ENCODE measurements at regions not wholly inside any gene's neighbourhood (a gene's known extent, or its start where the extent isn't known, plus 50 kb on each side); places are given as distances from the start of the nearest gene placed in this dataset.

DNA sequence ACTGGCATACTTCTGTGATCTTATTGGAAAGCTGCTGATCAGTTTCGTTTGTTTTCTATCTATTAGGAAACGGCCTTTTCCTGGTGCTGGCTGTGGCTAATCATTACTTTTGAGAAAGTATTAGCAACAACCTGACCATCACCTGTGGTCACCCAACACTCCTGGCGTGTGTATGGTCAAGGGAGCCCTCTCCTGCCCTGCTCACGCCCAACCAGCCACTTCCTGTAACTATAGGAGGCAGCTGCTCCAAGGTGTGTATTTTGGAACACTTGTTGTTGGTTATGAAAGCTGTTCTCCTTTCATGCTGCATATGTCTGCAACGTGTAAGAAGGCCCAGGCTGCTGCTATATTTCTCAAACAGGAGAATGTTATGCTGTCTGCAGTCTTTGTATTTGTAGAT, 1582.8 kb downstream of the AACS start:
- no peak for DNase-seq

DNA sequence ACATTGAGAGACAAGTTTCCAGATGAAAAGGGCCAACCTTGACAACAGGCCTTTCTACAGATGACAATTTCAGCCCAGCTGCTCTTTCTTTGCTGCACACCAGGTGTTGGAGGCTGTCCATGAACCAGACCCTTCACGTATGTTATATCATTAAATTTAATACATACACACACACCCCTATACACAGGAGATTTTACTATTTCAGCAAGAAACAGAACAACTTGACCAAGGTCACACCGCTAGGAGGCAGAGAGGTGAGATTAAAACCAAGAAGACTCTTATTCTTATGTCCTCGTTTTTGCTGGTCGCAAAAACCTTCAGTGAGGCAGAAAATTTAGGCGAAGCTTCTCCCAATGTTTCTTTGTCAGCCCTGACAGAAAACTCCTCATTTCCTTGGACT, 1585.9 kb downstream of the AACS start:
- no peak for DNase-seq

DNA sequence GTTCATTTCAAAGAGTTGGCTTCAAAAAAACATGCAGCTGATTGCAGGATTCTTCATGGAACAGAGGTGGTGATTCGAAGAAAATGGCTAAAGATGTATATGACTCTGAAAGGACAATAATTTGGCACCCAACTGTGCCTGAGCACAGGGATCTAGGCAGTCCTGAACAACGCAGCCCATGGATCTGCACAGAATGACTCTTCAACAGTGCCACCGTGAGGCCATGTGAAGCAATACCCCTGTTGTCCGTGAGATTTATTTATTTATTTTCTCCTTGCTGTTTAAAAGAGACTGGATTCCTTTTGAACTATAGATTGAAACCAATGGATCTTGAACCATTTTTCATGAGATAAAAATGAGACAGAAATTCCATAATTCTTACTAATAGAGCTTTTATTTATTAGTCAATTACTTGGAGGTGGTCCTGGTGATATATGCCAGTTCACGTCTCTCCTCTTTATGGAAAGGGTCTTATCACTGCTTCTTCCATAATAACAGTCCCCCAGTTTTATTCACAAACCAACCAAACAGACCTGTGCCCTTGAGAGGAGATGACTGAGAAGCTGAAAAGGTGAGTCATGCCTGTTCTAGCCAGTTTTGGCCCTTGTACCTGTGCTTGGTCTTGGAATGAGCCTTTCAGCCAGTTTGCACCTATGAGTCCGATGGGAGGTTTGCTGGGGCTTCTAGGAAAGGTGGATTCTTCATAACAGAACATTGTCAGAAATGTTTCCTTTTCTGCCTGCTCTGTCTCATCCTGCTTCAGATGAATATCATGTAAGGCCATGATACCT, 1598.3 kb downstream of the AACS start:
- DNase-seq: no peak

DNA sequence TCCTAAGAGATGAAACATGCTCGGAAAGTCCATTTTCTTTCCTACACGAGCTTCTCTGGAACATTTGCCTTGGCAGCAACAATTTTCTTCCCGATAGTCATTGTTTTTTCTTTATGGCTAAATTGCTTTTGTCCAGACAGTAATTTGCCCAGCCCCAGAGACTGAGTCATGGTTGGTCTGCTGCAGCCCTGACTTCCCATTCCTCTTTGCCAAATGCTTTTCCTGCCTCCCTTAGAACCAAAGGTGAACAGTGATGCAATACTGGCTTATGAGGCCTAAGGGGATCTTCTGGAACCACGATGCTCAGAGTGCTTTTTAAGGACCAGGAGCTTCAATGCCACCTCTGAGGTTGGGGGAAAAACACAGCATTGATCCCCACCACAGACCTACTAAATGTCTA, 1599.6 kb upstream of the TMEM132C start:
- no peak for DNase-seq

DNA sequence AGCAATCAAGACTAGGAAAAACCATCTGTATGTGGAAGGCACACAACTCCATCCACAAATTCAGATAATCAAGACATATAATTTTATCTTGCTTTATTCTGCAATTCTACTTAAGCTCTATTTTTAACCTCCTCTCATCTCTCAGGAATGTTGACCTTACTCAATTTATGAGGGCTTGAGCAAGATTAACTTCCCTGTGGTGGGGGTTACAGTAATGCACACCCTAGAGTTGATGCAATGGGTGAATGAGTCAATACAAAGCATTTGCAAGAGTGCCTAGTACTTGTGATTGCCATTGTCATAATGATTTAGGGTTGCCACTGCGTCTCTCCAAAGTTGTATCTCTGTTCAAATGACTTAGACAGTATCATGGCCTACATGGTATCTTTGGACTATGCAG, 1598.4 kb upstream of the TMEM132C start:
- no peak for DNase-seq

DNA sequence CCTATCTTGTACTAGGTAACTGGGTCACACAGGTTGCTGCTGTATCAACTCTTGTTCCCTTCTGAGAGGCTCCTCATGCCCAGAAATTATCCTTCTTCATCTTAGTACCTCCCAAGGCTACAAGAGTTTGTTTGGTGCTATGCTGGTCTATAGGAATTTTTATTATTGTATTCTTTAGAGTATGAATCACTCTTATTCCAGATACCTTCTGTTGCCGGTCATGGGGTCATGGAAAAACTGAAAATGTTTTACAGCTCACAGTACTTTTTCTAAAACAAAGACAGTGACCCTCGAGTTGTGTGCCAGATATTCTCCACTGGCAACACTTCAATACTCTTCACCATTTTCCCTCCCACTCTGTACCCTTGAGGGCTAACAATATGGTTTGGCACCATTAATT, 1598.0 kb upstream of the TMEM132C start:
- no peak for DNase-seq

DNA sequence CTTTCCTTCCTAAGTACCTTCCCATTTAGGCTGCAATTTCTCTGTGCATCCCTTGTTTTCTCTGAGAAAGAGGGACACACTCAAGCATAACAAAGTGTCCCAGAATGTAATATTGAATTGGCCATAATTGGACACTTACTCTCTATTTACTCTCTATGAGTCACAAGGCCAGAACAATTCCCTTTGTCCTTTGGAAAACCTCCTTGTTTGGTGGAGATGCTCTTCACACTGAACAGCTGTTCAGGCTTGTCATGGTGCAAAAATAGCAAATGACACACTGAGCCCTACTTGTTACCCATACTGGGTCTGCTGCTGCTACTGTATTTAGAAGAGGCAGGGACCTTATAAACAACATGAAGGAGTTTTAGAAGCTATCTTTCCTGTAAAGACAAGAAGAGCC, 1590.5 kb upstream of the TMEM132C start:
- DNase-seq: no peak

DNA sequence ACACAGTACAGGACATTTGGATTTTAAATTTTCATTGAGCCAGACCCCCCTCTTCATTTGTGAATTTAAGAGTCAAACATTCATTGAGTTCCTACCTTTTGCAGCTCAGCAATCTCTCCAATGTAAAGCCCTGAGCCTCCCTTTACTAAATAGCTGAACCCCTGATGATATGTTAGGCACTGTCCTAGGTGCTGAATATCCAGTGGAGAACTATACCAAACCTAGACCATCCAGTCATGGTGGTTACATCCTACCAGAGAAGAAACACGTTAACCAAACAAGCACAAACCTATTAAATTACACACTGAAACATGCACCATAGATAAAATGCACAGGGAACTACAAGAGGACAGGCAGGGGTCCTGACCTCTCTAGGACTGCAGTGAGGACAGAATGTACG, 1585.3 kb upstream of the TMEM132C start:
- no peak for DNase-seq

DNA sequence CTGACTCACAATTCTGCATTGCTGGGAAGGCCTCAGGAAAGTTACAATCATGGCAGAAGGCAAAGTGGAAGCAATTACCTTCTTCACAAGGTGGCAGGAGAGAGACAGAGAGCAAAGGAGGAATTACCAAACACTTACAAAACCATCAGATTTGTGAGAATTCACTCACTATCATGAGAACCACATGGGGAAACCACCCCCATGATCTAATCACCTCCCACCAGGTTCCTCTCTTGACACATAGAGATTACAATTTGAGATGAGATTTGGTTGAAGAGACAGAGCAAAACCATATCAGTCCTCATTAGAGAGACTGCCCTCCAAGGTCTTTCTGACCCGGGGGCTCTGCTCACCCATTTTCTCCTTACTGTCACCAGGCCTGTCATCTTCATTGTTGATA, 1582.3 kb upstream of the TMEM132C start:
- DNase-seq: no peak

DNA sequence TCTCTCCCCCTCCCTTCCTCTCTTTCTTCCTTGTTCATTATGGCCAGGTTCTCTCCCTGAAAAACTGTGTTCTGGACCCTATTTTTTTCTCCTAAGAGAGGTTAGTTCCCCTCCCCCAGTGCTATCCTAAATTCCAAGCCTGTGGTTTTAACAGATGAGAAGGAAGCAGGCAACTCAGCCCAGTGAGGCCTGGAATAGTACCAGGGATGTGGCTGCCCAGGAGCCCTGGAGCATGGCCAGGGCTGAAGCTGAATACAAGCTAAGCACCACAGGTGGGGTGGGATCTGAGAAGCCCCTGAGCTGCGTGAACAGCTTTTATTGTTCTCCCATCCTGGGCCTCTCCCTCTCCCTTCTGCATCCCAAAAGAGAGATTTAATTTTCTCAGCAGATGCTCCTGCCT, 1581.3 kb upstream of the TMEM132C start:
- no peak for DNase-seq

DNA sequence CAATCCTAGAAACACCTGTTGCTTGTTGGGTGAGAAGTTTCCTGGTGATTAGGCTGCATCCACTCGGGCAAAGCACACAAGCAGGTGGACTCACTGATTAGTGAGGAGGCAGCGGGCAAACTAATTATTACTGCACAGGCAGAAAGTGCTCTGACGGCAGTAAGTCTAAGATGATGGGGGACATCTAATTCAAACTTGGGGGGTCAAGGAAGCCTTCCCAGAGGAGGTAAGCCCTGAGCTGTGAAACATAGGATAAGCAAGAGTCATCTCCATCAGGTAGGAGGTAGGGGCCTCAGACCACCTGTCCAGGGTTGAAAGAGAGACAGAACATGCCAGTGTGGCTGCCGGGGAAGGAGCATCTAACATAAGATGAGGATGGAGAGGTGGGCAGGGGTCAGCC, 1578.4 kb upstream of the TMEM132C start:
- DNase-seq: no peak

DNA sequence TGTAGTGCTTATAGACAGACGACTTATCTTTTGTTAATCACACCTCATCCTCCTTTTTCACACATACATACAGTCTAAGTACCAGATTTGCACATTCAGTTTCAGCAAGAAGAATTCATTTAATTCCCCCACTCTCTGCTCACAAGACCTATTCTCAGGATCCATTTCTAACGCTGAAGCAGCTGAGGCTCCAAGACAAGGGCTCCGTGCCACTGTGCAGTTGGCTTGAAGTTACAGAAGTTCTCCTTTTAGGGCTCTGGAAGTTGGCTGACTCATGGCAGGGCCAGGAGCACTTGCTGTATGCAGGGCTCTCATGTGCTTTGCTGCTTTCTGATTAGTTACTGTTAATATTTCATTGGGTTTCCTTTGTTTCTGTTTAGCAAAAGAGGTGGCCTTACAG, 1566.9 kb upstream of the TMEM132C start:
- DNase-seq: no peak

DNA sequence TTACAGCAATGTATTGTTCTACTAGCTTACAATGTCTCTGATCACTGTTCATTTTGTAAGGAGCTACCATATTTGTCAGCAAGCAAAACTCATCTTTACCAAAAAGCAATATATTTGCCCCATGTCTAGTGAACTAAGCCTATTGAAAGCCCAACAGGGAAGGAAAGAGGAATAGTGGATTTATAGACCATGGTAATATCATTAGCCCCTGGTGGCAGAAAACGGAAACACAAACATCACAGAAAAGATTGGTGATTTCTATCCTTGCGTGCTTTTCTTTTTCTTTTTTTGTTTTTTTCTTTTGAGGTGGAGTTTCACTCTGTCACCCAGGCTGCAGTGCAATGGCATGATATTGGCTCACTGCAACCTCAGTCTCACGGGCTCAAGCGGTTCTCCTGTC, 1562.4 kb upstream of the TMEM132C start:
- no peak for DNase-seq

DNA sequence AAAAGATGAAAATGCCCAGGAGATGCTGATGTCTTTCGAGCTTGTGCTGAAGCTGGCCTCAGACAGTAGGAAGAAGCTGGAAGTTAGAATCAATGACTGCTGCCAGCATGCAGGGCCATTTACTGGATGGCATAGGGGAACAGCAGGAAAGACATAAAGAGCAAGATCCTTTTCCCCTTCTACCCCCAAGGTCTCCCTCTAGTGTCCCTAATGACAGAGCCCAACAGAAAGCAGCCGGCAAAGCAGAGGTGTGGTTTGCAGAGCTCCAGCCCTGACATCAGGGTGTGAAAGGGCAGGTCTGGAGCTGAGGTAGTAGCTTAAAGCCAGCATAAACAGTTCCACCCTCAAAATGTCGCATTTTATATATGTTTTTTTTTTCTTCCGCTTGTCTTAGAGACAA, 1560.7 kb upstream of the TMEM132C start:
- no peak for DNase-seq

DNA sequence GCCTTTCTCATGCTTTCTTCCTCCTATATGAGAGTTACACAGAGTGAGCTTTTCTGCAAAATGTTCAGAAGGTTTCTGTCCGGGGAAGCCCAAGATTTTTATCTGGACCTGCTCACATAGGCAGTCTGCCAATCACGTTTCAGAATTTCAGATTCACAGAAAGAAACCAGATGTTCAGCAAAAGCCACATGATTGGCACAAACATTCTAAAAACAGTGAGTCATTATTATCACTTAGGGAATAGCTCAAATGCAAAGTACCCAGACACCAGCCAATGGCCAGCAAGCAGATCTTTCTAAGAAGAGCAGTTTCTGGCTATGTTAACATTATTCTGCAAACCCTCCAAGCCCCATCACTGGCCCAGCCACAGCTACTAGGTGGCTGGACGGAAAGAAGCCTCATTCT, 1558.5 kb upstream of the TMEM132C start:
- DNase-seq: no peak

DNA sequence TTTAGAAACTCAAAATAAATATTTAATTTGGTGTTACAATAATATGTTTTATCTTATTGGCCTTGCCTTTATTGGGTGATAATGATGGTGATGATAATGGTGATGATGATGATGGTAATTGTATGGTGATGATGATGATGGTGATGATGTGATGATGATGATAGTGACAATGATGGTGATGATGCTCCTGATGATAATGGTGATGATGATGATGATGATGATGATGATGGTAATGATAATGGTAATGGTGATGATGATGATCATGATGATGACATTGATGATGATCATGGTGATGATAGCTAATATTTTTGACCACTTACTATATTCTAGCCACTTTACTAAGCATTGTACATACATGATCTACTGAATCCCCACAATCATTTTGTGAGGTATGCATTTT, 1548.6 kb upstream of the TMEM132C start:
- DNase-seq: no peak

DNA sequence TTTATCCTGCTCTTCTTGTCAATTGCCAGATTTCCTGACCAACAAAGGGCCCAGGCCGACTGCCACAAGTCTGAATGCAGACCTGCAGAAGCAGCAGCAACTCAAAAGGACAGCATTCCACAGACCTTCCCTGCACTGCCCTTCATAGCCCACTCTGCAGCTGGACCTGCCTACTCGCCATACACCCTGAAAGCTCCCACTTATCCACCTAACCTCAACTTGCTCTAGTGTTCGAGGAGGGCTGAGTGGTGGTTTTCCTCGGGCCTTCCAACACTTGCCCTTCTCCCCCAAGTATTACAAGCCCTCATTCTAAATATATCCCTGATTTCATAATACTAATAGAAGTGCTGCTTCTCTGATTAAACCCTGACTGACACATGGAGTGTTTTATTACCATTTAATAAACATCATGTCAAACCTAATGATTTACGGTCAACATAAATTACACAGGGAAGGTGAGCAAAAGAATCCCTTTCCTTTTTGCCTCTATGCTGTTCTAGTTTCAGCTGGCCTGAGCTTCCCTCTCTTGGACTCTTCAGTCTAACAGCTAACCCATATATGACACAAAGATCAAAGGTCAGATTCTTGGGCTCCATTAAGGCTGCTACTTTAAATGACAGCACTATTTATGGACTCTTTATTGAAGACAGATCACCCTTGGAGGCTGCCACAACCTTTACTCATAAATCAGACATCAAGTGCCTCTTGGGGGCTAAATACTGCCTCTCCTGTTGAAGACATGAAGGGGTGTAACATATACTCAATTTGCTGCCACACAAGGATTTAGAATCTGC, 1546.9 kb upstream of the TMEM132C start:
- DNase-seq: no peak

DNA sequence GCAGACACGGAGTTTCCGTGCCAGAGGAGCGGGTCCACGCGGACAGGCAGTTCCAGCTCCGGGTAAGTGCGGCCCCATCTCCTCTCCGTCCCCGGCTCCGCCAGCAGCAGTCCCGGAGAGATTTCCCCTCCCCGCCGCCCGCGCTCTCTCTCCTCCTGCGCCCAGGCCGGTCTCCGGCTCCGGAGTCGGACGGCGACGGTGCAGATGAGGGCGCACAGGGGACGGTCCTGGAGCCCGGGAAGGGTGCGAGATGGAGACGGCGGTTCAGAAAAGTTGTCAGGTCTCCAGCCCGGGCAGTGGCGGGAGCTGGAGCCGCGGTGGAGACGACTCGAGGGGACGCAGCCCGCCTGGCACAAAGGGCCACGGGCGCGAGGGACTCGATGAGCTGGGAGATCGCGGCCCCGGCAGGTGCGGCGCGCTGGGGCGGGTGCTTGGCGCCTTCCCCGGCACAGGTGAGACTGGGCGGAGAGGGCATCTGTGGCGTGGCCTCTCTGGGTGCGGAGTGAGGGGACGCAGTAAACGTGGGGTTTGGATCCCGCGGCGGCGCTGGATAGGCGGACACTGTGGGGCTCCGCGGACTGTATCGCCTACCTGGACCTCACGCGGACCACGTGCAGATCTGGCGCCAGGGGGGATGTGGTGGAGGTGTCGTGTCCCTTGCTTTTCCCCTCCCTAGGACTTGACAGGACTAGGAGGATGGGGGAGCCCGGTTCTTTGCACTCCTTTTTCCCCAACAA, 1540.3 kb upstream of the TMEM132C start:
- DNase-seq: no peak

DNA sequence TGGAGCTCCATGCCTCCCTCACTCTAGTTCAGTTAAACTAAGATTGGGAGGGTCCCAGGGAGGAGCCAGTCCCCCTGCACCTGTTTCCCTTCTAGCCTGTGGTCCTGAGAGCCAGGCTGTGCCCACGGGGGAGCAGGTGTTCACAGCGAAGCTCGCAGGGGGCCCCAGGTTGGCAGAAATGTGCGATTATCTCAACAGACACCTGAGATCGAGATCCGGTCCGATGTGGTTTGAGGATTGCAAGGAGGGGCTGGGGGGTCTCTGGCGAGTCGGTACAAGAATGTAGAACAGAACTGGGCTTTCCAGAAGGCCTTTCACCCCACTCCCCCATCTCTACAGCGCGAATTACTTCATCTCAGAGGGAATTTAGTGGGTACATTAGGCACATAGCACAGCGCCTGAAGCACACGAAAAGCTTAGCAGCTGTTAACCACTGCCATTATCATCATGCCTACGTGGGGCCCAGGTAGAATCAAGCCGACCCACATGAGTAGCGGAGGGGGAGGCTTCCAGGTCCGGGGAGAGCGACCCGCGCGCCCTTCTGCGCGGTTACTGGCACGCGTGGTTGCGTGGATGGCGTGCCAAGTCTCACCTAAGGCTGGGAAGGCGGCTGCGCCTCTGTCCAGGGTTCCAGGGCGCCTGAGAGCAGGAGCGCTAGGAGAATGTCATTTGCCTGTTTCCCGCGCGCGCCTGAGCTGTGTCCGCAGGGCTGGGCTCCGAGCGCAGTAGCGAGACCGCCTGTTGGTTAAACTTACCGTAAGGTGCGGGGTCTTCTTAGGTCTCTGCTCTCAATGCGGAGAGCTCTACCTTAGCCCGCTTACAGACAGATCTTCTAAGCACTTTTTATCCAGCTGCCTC, 1539.5 kb upstream of the TMEM132C start:
- no peak for DNase-seq

DNA sequence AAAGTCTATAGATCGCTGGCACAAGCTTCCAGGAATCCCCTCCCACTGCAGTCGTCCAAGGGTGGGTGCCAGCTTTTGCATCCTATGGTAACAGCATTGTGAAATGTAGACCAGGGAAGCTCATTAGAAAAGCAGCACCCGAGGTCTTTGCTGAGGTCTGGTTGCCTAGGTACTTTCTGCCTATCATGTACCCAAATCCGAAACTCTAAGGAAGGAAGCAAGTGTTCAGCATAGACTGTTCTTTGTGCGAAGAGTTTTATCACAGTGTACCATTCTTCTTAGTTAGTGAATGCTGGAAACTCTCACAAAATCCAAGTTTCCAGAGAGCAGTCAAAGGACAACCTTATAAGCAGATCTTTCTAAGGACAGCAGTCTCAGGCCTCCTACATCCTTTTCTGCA, 1532.7 kb upstream of the TMEM132C start:
- no peak for DNase-seq

DNA sequence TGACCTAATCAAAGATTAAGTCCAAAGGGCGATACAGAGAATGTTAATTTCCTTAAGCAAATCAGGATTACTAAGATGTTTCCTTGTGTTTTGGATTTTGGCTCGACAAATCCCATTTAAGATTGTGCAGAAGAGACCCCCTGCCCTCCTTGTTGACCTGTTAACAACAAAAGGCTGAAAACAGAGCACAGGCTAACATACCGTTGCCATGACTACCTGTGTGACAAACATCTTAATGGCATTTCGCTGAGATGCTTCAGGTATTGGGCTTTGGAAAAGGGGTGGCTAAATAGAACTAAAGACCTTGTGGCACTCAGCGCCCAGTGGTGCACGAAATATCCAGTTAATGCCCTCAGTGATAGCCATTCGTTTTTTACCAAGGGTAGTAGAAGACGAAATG, 1532.3 kb upstream of the TMEM132C start:
- DNase-seq: no peak

DNA sequence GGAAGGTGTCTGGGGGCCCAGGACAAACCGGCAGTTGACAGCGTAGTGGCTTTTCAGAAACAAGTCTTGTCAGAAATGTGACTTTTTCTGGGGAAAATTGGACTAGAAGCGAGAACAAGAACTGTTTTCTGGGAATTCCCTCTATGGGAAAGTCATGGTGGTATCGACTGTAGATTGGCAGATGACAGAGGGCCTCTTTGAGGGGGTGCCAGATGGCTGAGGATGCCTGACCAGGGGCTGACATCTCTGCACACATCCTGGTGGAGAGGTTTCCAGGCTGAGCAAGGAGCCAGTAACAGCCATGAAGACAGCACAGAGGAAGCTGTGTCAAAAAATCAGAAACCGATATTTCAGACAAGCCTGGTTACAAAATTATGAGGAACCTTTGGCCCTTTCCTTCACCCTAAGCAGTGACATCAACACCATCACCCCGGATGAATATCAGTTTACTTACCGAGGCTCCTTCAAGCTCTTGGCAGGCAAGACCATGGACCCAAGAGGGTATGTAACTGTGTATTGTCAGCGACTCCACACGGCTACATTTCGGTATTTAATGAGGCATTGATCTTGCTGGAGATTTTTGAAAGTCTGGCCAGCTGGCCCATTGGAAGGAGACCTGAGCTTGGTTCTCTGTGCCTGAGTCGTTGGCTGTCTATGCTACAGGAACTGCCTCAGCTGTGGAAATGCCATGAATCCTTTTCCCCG, 1525.3 kb upstream of the TMEM132C start:
- no peak for DNase-seq

Measured in activated CD8-positive, alpha-beta memory T cell treated with anti-CD3 and anti-CD28 coated beads, Interleukin-2, amount 50 U/mL, for 48 hours (primary cell).